ENCODE measurements at regions not wholly inside any gene's neighbourhood (a gene's known extent, or its start where the extent isn't known, plus 50 kb on each side); places are given as distances from the start of the nearest gene placed in this dataset.

DNA sequence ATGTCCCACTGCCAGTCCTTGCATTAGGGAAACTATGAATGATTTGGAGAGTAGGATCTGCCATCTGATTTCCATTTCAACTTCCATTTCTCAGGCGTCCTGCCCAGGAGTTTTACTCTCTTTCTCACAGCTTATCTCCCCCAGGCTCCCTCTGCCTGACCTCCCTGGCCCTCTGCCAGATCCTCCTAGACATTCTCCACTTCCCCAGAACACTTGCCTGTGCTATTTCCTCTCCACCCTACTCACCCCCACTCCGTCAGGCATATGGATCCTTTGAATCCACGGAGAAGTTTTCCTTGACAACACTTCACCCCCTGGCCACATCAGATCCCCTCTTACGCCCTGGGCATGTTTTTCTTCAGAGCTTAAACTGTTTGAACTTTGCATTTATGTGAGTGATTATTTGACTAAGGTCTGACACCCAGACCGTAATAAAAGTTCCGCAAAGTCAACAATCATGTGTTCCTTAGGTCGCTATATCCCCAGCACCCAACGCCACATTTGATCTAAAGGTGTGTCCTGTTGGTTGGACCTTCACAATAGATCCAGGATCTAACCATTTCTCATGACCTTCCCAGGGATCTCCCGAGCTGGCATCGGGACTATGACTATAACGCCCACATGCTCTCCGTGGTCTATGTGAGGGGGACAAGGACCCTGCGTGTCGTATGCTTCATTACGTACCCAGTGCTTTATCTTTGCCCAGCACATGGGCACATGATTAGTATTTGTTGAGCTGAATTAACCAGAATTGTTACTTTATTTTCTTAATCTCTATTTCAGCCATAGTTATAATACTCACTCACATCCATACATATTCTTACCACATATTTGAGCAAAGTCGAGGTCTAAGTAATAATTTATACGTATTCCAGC lies 255.8 kb upstream of the FOXN3 start:
- H3K27me3 Mint-ChIP-seq (ENCODE audit: low read depth in 3 of 3) = peaks cover 0 to 3% (median 1%) of the 10 kb centered on the region in 3 donors
- peak overlapping the region in 1 of 2 donors; percentile 18 for H3K4me3 Mint-ChIP-seq
- Histone ChIP-seq H2AFZ (ENCODE audit: insufficient read depth, low read depth, low read length, poor library complexity, severe bottlenecking) (no peak overlapping the region), H3K4me2 (replicated peaks; ENCODE audit: extremely low read depth, low read length, poor library complexity, severe bottlenecking) (peak overlapping the region; percentile 25), H3K36me3 (replicated peaks in 1 of 2; ENCODE audit: control insufficient read depth in 1 of 2, insufficient read depth in 2 of 2, low read length in 2 of 2) (no peaks in the 10 kb centered on the region), H3K27ac (ENCODE audit: low read depth in 1 of 2, low read length in 2 of 2) (no peak overlapping the region), H3K4me3 (replicated peaks in 1 of 3; ENCODE audit: low read depth in 2 of 3, low read length in 3 of 3) (no peak overlapping the region), H3K4me1 (ENCODE audit: control insufficient read depth in 1 of 2, insufficient read depth in 2 of 2, low read length in 2 of 2) (peaks cover 23 to 34% of the 10 kb centered on the region in 2 donors), H4K20me1 (ENCODE audit: insufficient read depth, low read length) (no peaks in the 10 kb centered on the region), H3K9ac (ENCODE audit: insufficient read depth, low read length, poor library complexity, severe bottlenecking) (no peak overlapping the region), H3K27me3 (ENCODE audit: control insufficient read depth in 2 of 2, insufficient read depth in 2 of 2, low read length in 2 of 2) (no peaks in the 10 kb centered on the region), H3K9me3 (replicated peaks in 1 of 2; ENCODE audit: control insufficient read depth in 1 of 2, insufficient read depth in 1 of 2, low read length in 2 of 2) (no peaks in the 10 kb centered on the region), H3K79me2 (ENCODE audit: insufficient read depth, low read length) (no peaks in the 10 kb centered on the region)
- peak overlapping the region in 2 of 7 donors; percentile 26 to 31 for H3K27ac Mint-ChIP-seq
- WGBS (ENCODE audit: insufficient coverage) = 75% methylated on average over 9 of the region's 17 CpGs
- DNase-seq = peak; percentile 34 to 42 (median 34)
- H3K36me3 Mint-ChIP-seq = no peaks in the 10 kb centered on the region
- TF ChIP-seq, protein P1, sequence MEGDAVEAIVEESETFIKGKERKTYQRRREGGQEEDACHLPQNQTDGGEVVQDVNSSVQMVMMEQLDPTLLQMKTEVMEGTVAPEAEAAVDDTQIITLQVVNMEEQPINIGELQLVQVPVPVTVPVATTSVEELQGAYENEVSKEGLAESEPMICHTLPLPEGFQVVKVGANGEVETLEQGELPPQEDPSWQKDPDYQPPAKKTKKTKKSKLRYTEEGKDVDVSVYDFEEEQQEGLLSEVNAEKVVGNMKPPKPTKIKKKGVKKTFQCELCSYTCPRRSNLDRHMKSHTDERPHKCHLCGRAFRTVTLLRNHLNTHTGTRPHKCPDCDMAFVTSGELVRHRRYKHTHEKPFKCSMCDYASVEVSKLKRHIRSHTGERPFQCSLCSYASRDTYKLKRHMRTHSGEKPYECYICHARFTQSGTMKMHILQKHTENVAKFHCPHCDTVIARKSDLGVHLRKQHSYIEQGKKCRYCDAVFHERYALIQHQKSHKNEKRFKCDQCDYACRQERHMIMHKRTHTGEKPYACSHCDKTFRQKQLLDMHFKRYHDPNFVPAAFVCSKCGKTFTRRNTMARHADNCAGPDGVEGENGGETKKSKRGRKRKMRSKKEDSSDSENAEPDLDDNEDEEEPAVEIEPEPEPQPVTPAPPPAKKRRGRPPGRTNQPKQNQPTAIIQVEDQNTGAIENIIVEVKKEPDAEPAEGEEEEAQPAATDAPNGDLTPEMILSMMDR (IDR thresholded peaks at IDR 0.05) = no peak
- intact Hi-C loops (cut with micrococcal nuclease) = no loop called here
- peaks cover 41% of the 10 kb centered on the region for H3K4me1 Mint-ChIP-seq
- peaks cover 0 to 2% (median 0%) of the 10 kb centered on the region in 7 donors for H3K9me3 Mint-ChIP-seq

- H3K27ac Mint-ChIP-seq = peak overlapping the region; percentile 6 to 90 (median 48)
- Histone ChIP-seq H3K4me3 (replicated peaks in 1 of 3; ENCODE audit: low read depth in 2 of 3, low read length in 3 of 3) (peak overlapping the region in 1 of 3 experiments; percentile 45), H3K4me2 (replicated peaks; ENCODE audit: extremely low read depth, low read length, poor library complexity, severe bottlenecking) (peak overlapping the region; percentile 52), H4K20me1 (ENCODE audit: insufficient read depth, low read length) (no peaks in the 10 kb centered on the region), H3K27ac (ENCODE audit: low read depth in 1 of 2, low read length in 2 of 2) (peak overlapping the region in 1 of 2 donors; percentile 1), H3K27me3 (ENCODE audit: control insufficient read depth in 2 of 2, insufficient read depth in 2 of 2, low read length in 2 of 2) (no peaks in the 10 kb centered on the region), H3K36me3 (replicated peaks in 1 of 2; ENCODE audit: control insufficient read depth in 1 of 2, insufficient read depth in 2 of 2, low read length in 2 of 2) (no peaks in the 10 kb centered on the region), H3K9ac (ENCODE audit: insufficient read depth, low read length, poor library complexity, severe bottlenecking) (no peak overlapping the region), H2AFZ (ENCODE audit: insufficient read depth, low read depth, low read length, poor library complexity, severe bottlenecking) (peak overlapping the region; percentile 68), H3K9me3 (replicated peaks in 1 of 2; ENCODE audit: control insufficient read depth in 1 of 2, insufficient read depth in 1 of 2, low read length in 2 of 2) (no peaks in the 10 kb centered on the region), H3K4me1 (ENCODE audit: control insufficient read depth in 1 of 2, insufficient read depth in 2 of 2, low read length in 2 of 2) (peaks cover 23 to 25% of the 10 kb centered on the region in 2 donors), H3K79me2 (ENCODE audit: insufficient read depth, low read length) (no peaks in the 10 kb centered on the region)
- TF ChIP-seq, protein P1 (IDR thresholded peaks at IDR 0.05) = no peak
- H3K27me3 Mint-ChIP-seq (ENCODE audit: low read depth in 3 of 3) = peaks cover 0 to 3% (median 1%) of the 10 kb centered on the region in 3 donors
- DNase-seq = peak; percentile 32 to 69 (median 35)
- peaks cover 2 to 4% of the 10 kb centered on the region in 2 donors for H3K36me3 Mint-ChIP-seq
- intact Hi-C loops (cut with micrococcal nuclease) = no loop called here
- H3K4me3 Mint-ChIP-seq = peak overlapping the region; percentile 69 to 82
- H3K4me1 Mint-ChIP-seq = peaks cover 32% of the 10 kb centered on the region
- H3K9me3 Mint-ChIP-seq = peaks cover 4 to 9% (median 8%) of the 10 kb centered on the region in 7 donors
- WGBS (ENCODE audit: insufficient coverage) = 2% methylated on average over 7 of the region's 11 CpGs
These were observed 252.2 kb upstream of the FOXN3 start for GRCh38 chr14:89669193-89669592.
